GM23248 (cell line): ENCODE measurements at regions not wholly inside any gene's neighbourhood (a gene's known extent, or its start where the extent isn't known, plus 50 kb on each side); places are given as distances from the start of the nearest gene placed in this dataset.
A peak's percentile ranks its signal among the peaks of the same experiment; 100 is the strongest.

Experiments used
- DNase-seq: peaks from one replicate; pipeline ENCODE4 v3.0.0-alpha.2; 2015
- H2AFZ ChIP-seq: fragments of 200-600 bp; sonication (generic); 2 replicates; pipeline ENCODE4 v1.6.1; 2016; ENCODE audit warnings: antibody characterized with exemption
- H3F3A ChIP-seq: fragments of 200-600 bp; sonication (generic); 2 replicates; pipeline ENCODE4 v1.6.1; 2016; ENCODE audit warnings: mild to moderate bottlenecking, antibody characterized with exemption, mixed run types; ENCODE audit not compliant: insufficient read depth
- H3K27ac ChIP-seq: fragments of 200-600 bp; sonication (generic); 2 replicates; pipeline ENCODE4 v1.5.1; 2016; ENCODE audit warnings: mild to moderate bottlenecking
- H3K27me3 ChIP-seq: fragments of 200-600 bp; sonication (generic); replicated peaks from 2 replicates; pipeline ENCODE4 v1.6.1; 2016; ENCODE audit warnings: mild to moderate bottlenecking; ENCODE audit not compliant: insufficient read depth
- H3K36me3 ChIP-seq: fragments of 200-600 bp; sonication (generic); 2 replicates; pipeline ENCODE4 v1.6.1; 2016; ENCODE audit warnings: low read depth, mild to moderate bottlenecking
- H3K4me1 ChIP-seq: fragments of 200-600 bp; sonication (generic); 2 replicates; pipeline ENCODE4 v1.6.1; 2016; ENCODE audit warnings: mild to moderate bottlenecking; ENCODE audit not compliant: insufficient read depth
- H3K4me2 ChIP-seq: fragments of 200-600 bp; sonication (generic); one replicate; pipeline ENCODE4 v1.6.1; 2016; ENCODE audit warnings: mild to moderate bottlenecking; ENCODE audit not compliant: unreplicated experiment
- H3K4me3 ChIP-seq: fragments of 200-600 bp; sonication (generic); 2 replicates; pipeline ENCODE4 v1.5.1; 2016; ENCODE audit warnings: mild to moderate bottlenecking
- H3K79me2 ChIP-seq: fragments of 200-600 bp; sonication (generic); 2 replicates; pipeline ENCODE4 v1.6.1; 2016; ENCODE audit warnings: mild to moderate bottlenecking; ENCODE audit not compliant: insufficient read depth
- H3K9ac ChIP-seq: fragments of 200-600 bp; sonication (generic); 2 replicates; pipeline ENCODE4 v1.6.1; 2016; ENCODE audit warnings: mild to moderate bottlenecking
- H3K9me2 ChIP-seq: fragments of 200-600 bp; sonication (generic); 2 replicates; pipeline ENCODE4 v1.6.1; 2016; ENCODE audit warnings: mixed run types, mild to moderate bottlenecking, moderate library complexity; ENCODE audit not compliant: insufficient read depth
- H3K9me3 ChIP-seq: fragments of 200-600 bp; sonication (generic); one replicate; pipeline ENCODE4 v1.6.1; 2017; ENCODE audit warnings: low read depth
- H4K20me1 ChIP-seq: fragments of 200-600 bp; sonication (generic); 2 replicates; pipeline ENCODE4 v1.6.0; 2016; ENCODE audit not compliant: insufficient read depth
- EZH2 ChIP-seq: fragments of 200-600 bp; sonication (generic); IDR thresholded peaks from 2 replicates; pipeline ENCODE4 v1.6.1; 2018; ENCODE audit warnings: antibody characterized with exemption, mild to moderate bottlenecking; ENCODE audit not compliant: insufficient read depth, poor library complexity, severe bottlenecking
- EZH2phosphoT487 ChIP-seq: fragments of 200-600 bp; sonication (generic); IDR thresholded peaks from 2 replicates; pipeline ENCODE4 v1.6.1; 2018; ENCODE audit warnings: antibody characterized with exemption, moderate library complexity, mild to moderate bottlenecking, low read depth; ENCODE audit not compliant: insufficient read depth
- WGBS, 2 experiments: methylation state at CpG; one replicate each; pipeline ENCODE4 v1.1.6; 2015 to 2017; ENCODE audit warnings: low lambda C conversion rate in 2 of 2, low coverage in 1 of 2; ENCODE audit errors: missing lambda C conversion rate in 2 of 2; 5-methylcytosine and 5-hydroxymethylcytosine counted together
- in situ Hi-C: fragments of 300-500 bp; cut with MboI; formaldehyde crosslinking; loops from 2 replicates; pipeline ENCODE4 v1.15.0; 2020

DNA sequence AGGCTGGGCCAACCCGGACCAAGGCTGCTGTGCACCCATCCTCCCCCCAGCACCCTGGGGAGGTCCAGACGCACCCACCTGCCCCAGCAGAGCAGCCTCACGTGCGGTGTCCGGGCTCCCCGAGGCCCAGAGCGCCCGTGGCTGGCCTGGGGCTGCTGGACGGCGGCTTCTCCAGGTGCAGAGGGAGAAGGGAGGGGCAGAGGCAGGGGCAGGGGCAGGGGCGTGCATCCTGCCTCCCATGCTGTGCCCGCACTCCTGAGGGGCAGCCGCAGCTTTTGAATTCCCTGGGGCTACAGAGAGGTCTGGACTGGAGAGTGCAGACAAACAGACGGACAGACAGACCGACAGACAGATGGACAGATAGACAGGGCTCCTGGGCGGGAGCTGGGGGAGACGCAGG, 83.6 kb upstream of the PRR5 start:
- H3K27me3 ChIP-seq, result no peaks in the 10 kb centered on the region
- no peak overlapping the region for H3K9ac ChIP-seq
- DNase-seq, result no peak
- H3K4me3 ChIP-seq, result no peak overlapping the region
- TF ChIP-seq EZH2phosphoT487 (no peak), EZH2 (no peak)
- no peaks in the 10 kb centered on the region for H3K79me2 ChIP-seq
- in situ Hi-C loops, result no loop called here
- H3K4me2 ChIP-seq, result no peak overlapping the region
- no peaks in the 10 kb centered on the region for H3K4me1 ChIP-seq
- H3K9me3 ChIP-seq, result no peaks in the 10 kb centered on the region
- WGBS, 2 experiments, result 76 to 79% methylated on average over 9 to 17 of the region's 17 CpGs
- H3K27ac ChIP-seq, result no peak overlapping the region
- no peaks in the 10 kb centered on the region for H3F3A ChIP-seq
- H3K9me2 ChIP-seq, result no peaks in the 10 kb centered on the region
- no peaks in the 10 kb centered on the region for H3K36me3 ChIP-seq
- H2AFZ ChIP-seq, result no peak overlapping the region
- H4K20me1 ChIP-seq, result no peaks in the 10 kb centered on the region

DNA sequence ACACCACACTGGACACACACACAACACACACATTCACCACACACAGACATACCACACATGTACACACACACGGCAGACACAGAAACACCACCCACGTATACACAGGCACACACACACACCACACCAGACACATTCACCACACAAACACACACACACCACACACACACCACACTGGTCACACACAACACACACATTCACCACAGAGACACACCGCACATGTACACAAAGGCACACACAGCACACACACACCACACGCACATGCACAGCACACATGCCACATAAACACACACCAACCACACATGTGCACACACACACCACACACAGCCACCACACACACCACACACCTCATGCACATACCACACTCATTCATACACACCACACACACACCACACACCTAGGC, 84.2 kb upstream of the PRR5 start:
- Histone ChIP-seq H3K9ac (no peak overlapping the region), H3F3A (no peaks in the 10 kb centered on the region), H2AFZ (no peak overlapping the region), H3K4me2 (no peak overlapping the region), H3K36me3 (no peaks in the 10 kb centered on the region), H3K9me3 (no peaks in the 10 kb centered on the region), H3K4me1 (no peaks in the 10 kb centered on the region), H3K27ac (no peak overlapping the region), H3K79me2 (no peaks in the 10 kb centered on the region), H3K9me2 (no peaks in the 10 kb centered on the region), H3K27me3 (no peaks in the 10 kb centered on the region), H4K20me1 (no peaks in the 10 kb centered on the region), H3K4me3 (no peak overlapping the region)
- 79 to 84% methylated on average over 4 of the region's 4 CpGs for WGBS, 2 experiments
- TF ChIP-seq EZH2 (no peak), EZH2phosphoT487 (no peak)
- DNase-seq, result no peak
- in situ Hi-C loops, result no loop called here

DNA sequence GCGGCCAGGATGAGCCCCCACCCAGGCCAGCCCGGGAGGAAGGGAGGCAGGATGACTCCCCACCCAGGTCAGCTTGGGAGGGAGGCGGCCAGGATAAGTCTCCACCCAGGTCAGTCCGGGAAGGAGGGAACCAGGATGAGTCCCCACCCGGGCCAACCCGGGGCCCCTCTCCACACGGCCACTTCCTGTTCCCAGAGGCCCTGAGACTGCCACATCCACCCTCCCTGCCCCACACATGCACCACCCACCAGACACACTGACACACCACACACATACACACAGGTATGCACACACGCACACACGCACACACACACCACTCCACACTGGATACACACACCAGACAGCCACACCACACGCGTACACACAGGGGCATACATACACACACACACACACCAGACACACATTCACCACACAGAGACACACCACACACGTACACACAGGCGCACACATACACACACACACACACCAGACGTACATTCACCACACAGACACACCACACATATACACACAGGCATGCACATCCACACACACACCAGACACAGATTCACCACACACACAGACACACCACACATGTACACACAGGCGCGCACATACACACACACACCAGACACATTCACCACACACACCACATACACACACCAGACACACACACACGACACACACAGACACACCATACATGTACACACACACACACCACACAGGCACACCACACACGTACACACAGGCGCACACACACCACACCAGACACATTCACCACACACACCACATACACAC, 84.9 kb upstream of the PRR5 start:
- Histone ChIP-seq H3K36me3 (no peaks in the 10 kb centered on the region), H3K9ac (no peak overlapping the region), H3K79me2 (no peaks in the 10 kb centered on the region), H3K27ac (no peak overlapping the region), H4K20me1 (no peaks in the 10 kb centered on the region), H2AFZ (no peak overlapping the region), H3K4me2 (no peak overlapping the region), H3K9me2 (no peaks in the 10 kb centered on the region), H3K27me3 (no peaks in the 10 kb centered on the region), H3K9me3 (no peaks in the 10 kb centered on the region), H3F3A (no peaks in the 10 kb centered on the region), H3K4me3 (no peak overlapping the region), H3K4me1 (no peaks in the 10 kb centered on the region)
- TF ChIP-seq EZH2, result no peak
- no peak for TF ChIP-seq EZH2phosphoT487
- peak; percentile 15 for DNase-seq
- WGBS, 2 experiments, result 66 to 73% methylated on average over 11 to 19 of the region's 19 CpGs
- in situ Hi-C loops, result no loop called here

DNA sequence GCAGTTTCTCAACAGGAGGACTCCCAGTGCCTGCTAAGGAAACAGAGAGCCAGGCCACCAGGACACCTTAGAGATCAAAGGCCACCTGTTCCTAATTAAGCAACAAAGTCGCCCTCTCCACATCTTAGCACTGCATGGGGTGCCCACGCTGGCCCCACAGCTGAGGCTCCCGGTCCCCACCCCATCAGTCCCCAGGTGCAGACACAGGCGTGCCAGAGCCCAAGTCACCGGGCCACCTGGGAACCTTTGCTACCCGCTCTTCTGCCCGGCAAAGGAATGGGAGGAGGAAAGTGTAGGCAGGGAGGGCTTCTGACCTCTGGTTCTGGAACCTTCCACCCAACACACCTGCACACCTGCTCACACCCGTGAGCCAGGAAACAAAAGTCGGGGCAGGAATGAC, 85.5 kb upstream of the PRR5 start:
- H3K4me2 ChIP-seq, result no peak overlapping the region
- H2AFZ ChIP-seq, result no peak overlapping the region
- H3K79me2 ChIP-seq, result no peaks in the 10 kb centered on the region
- H3K4me1 ChIP-seq, result no peaks in the 10 kb centered on the region
- no peaks in the 10 kb centered on the region for H3K27me3 ChIP-seq
- H4K20me1 ChIP-seq, result no peaks in the 10 kb centered on the region
- no peaks in the 10 kb centered on the region for H3F3A ChIP-seq
- TF ChIP-seq EZH2 (no peak), EZH2phosphoT487 (no peak)
- no peaks in the 10 kb centered on the region for H3K9me3 ChIP-seq
- H3K27ac ChIP-seq, result no peak overlapping the region
- H3K36me3 ChIP-seq, result no peaks in the 10 kb centered on the region
- H3K4me3 ChIP-seq, result no peak overlapping the region
- no peaks in the 10 kb centered on the region for H3K9me2 ChIP-seq
- in situ Hi-C loops, result no loop called here
- 46 to 55% methylated on average over 9 of the region's 9 CpGs for WGBS, 2 experiments
- H3K9ac ChIP-seq, result no peak overlapping the region
- DNase-seq, result no peak
